HG03575 (cell line): ENCODE measurements at regions not wholly inside any gene's neighbourhood (a gene's known extent, or its start where the extent isn't known, plus 50 kb on each side); places are given as distances from the start of the nearest gene placed in this dataset.

Source experiments
- ATAC-seq: cut with Tn5 transposase; IDR thresholded peaks from one replicate; pipeline ENCODE4 v1.9.1; 2021; ENCODE audit not compliant: unreplicated experiment, insufficient number of reproducible peaks, low FRiP score; ENCODE audit errors: extremely low read depth

DNA sequence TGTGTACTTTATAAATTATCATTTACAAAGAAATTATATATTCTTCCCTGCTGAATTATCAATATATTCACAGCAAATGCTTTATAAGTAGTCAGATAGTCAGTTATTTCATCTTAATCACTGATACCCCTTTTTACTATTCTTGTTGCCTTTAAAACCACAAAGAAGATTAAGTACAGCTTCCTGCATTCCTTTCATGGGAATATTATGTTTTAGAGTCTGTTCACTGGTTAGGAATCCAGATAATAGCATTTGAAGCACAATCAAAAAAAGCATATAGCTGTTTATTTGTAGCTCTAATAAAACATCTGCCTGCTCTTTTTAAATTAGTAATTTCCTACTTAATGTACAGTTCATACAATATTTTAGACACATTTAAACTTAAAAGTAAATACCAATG, 508.9 kb downstream of the FBXO15 start:
- ATAC-seq = no peak

DNA sequence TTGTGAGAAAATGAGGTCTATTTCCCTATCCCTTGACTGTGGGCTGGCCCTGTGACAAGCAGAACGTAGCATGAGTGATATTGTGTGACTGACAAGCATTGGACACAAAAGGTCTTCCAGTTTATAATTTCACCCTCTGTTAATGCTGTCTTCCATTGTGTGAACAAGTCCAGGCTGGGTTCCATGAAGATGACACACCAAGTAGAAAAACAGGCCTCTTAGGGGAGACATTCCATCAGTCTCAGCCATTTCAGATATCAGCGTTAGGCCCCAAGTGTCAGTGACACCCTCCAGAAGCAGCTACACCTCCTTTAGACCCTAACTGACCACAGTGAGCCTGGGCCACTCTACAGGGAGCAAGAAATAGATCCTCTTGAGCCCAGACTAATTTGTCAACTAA, 511.3 kb downstream of the FBXO15 start:
- no peak for ATAC-seq

DNA sequence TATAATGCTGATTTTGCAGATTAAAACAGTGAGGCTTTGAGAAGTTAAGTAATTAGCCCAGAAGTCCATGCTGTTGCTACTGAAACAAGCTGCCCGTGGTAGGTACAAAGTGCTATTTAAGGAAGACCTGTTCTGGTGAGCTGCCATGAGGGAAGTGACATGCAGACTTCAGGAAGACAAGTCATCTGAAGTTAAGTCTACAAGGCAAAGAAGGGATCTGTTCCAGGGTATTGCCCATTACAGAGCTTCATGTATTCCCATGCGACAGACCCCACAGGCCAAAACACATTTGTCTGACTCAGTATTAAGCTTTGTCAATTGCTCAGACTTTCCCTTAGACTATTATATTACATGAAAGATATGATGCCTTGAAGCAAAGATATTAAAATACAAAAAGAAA, 520.8 kb downstream of the FBXO15 start:
- no peak for ATAC-seq

DNA sequence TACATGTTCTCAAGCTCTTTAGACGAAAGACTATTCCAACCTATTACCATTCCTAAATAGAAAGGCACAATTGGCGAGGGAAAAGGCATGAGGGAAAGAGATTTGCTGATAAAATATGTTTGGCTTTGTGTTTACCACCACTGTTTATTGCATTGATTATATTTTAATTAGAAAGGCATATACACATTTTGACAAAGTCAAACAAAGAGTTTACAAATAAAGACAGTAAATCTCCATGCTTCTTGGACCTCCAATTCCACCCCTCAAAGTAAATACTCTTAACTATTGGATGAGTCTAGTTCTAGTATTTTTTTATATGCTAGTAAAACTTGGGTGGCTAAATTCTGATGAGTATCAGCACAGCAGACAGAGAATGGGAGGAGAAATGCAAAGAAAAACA, 521.4 kb downstream of the FBXO15 start:
- ATAC-seq = no peak

DNA sequence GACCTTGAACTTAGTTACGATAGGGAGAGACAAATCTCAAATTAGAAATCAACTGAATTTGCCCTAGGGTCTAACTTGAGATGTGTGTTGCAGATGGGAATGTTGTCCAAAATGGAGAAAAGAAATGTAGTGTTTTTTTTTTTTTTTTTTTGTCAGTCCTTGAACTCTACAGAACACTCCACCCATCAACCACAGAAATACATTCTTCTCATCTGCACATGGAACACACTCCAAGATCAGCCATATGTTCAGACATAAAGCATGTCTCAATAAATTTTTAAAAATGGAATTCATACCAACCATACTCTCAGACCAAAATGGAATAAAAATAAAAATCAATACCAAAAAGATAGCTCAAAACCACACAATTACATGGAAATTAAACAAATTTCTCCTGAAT, 526.5 kb downstream of the FBXO15 start:
- ATAC-seq = no peak

DNA sequence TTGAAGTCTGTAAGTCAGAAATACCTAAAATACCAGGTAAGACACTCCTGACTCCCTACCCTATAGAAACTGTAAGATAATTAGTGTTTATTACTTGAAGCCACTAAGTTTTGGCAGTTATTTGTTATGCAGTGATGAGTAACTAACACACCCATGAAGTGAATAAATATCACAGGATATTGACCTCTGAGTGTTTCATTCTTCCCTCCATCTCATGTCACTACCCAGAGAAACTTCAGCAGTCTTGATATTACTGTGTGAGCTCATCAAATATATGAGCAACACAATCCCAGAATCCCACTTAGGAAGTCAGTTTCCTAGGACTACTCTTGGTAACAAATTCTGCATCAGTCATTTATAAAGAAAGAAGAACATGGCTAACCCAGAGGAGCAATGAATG, 529.7 kb downstream of the FBXO15 start:
- ATAC-seq = no peak

DNA sequence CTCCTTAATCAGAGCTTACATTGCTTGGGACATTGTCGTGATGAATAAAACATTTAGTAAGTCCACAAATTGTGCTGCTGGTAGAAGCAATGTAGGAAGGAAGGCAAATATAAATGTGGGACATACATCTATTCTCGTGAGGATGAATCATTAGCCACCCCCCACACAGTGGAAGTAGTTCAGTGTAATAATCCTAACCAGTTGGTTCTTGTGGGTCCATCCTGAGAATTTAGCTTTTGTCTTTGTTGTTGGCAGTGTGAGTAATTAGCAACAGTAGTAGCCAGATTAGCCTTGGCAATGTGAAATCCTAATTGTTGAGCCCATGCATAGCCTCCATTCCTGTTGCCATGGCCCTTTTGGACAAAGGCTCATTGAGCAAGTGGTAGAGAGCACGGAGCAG, 532.1 kb downstream of the FBXO15 start:
- no peak for ATAC-seq

DNA sequence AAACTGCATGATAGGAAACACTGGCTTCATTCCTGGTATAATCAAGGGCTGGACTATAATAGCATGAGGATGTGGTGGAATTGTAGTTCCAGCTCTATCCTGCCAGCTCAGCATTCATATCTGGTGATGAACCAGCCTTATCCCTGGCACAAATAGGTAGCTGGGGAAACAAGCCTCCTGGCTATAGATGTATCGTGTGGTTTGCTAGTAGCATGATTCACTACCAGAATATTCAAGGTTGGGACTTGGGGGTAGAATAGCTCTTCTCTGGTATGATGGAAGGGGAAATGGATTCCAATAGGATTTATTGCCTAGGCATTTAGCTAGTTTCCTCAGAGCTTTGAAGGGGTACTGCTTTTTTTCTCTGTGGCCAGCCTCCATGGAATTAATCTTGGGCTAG, 532.8 kb downstream of the FBXO15 start:
- no peak for ATAC-seq

DNA sequence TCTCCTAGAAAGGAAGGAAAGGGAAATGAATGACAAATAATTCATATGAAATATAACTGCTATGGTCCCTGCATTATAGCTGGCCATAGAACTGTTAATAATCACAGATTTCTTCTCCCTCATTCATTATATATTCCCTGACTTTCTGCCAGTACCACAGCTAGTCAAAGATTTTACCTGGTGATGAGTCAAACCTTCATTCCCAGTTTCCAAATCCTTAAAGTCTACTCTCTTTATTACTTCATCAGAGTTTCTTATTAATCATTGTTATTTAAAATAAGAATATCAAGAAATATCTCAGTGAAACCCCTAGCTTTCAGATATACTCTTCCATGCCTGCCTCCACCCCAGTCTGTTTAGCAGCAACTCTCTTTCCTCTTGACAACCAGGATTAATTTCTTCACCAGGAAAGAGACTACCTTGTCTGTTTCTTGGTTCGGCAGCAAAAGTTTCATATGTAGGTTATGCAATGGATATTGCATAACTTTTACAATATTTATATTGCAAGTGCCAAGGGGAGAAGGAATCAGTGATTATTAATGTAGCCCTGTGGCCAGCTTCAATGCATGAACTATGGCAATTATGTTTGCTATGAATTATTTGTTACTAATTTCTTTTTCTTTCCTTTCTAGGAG, 533.8 kb downstream of the FBXO15 start:
- ATAC-seq = no peak

DNA sequence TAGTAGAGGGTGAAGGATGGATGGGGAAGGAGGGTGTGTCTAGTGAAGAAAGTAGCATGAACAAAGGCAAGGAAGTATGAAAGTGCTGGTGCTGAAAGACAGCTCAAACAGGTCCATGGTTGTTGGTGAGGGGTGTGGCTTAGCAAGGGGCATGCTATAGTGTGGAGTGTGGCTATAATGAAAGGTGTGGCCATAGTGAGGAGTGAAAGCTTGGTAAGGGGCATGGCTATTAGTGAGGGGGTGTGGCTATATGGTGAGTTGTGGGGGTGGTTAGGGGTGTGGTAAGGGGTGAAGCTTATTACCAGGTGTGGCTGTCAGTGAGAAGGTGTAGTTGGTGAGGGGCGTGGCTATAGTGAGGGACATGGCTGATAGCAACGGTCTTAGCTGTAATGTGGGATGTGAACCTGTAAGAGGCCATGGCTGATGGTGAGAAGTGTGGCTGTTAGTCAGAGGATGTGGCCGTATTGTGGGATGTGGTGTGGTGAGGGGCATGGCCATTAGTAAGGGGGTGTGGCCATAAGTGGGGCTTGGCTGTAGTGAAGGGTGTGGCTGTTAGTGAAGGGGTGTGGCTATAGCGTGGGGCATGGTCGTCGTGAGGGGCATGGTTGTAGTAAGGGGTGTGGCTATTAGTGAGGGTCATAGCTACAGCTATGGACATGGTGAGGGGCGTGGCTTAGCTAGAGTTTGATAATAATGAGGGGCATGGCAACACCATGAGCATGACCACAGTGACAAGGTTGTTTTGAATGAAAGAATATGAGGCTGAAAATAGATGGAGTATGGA, 549.6 kb downstream of the FBXO15 start:
- no peak for ATAC-seq

DNA sequence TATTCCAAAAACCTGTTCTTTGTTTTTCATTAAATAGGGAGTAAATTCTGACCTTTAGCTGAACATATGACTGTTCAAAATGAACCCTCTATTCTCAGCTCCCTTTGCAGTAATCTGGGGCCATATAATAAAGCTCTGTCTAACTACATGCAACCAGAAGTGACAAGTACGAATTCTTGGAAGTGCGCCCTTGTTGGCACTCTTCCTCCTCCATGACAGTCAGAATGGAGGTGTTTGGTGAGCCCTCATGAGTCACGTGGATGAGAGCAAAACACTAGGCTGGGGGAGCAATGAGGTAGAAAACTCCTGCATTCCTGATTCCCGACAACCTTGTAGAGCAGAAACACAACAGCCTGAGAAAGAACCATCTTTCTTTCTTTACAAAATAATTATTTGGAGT, 552.9 kb downstream of the FBXO15 start:
- no peak for ATAC-seq

DNA sequence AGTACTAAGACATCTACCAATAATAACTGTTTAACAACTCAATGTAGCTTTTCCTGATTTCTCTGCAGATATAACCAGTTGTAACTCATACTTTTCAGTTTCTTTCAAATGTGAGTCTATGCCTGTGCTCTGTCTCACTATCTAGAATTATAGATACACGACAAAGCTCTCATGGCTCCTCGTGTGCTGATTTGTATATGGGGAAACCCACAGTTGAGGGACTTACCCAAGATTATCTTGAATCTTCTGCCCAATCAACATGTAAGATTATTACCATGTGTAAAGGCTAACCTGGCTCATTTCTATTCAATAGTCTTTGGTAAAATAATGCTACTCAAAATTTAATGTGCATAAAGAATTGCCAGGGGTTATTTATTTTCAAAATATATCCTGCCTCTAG, 554.4 kb downstream of the FBXO15 start:
- ATAC-seq = no peak

DNA sequence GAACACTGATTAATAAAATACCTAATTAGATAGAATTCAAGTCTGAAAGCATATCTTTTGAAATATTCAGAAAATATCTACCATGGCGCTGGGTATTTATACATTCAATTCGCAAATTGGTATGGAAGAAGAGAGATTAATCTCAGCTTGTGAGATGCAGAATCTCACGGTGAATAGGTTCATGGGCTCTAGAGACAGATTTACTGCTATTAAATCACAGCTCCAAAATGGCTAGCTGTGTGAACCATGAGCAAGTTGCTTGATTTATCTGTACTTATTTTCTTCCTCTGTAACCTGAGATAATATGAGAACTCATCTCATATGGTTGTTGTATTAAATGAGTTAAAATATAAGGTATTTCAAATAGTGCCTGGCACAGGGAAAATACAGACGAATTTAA, 556.7 kb downstream of the FBXO15 start:
- ATAC-seq = no peak

DNA sequence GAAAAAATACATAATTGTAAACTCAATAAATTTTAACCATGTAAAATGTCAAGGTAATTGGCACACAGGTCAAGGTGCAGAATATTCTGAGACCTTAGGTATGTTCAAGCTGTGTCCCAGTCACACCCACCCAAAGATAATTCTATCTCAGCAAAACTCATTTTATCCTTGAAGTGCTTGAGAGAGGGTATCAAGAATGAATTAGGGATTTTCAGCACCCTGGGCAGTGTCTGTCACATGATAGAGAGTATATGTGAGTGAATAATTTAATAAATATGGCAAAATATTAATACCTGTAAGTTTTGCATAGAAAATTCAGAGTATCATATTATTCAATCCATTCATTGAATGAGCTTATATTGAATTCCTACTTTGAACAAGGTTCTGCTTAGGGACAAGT, 567.9 kb downstream of the FBXO15 start:
- ATAC-seq = no peak

DNA sequence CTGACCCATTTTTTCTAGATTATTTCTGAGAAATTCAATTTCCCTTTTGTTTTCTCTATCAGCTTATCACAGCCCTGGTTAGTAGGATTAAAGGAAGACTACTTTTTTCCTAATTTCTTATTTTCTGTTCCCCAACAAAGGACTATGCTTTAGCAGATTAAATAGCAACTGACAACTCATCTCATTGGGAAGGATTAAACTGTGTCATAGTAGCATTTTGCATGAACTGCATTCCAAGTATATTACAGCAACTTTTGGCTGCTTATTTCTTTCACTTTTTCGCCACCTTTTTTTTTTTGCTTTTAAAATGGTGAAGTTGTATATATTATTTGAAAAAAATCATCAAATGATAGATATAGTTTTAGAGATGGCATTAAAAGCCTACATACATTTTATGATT, 570.3 kb downstream of the FBXO15 start:
- no peak for ATAC-seq

DNA sequence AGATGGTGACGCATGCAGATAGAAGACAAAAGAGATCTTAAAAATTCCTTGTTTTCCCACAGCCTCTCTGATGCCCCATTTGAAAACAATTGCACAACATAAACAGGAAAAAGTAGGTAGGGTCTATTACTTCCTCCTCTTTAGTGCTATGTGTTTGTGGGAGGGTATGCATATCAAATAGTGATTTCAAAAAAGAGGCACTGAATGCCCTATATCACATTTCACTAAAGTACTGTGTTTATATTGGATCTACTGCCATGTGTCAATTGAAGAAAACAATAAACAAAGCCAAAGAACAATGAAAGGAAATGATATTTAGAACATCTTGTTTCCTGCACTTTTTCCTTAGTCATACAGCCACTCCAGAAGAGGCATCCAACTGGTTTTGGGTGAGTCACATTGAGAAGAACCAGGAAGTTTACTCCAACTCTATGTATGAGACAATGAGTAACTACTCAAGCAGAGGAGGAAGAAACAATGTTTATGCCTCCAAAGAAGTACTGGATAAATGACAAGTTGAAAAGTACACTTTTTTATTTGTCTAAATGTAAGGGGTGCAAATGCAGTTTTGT, 583.6 kb downstream of the FBXO15 start:
- ATAC-seq = no peak

DNA sequence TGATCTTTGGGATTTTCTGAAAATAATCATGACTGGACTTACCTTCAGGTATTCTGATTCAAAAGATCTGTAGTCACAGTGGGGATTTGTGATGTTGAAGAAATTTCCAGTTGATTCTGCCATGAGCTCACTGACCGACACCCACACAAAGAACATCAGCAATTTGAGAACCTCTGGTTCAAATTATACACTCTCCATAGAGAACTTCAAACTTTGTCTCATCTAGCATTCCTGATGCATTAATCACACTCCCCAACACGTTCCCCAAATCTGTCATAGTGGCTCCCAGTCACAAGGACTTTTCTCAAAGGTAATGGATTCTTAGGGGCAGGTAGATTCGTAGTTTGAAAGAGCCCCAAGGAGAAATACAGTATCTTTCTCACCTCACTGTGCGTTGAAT, 584.3 kb downstream of the FBXO15 start:
- ATAC-seq = no peak

DNA sequence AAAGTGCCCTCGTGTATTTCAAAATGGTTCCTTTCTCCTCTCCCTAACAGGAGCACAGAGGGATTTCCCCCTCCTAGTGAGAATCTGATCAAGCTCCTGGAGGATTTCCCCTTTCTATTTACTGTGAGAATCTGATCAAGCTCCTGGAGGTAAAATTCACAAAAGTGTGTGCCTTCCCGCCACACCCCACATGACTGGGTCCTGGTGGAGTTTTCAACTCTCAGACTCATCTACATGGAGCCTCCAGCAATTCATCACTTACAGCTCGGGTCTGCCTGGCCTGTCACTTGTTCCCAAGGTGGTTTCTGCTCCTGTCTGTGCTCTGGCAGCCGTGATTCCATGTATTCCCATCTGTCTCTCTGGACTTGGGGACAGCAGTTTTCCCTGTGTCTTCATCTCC, 590.7 kb downstream of the FBXO15 start:
- ATAC-seq = no peak

DNA sequence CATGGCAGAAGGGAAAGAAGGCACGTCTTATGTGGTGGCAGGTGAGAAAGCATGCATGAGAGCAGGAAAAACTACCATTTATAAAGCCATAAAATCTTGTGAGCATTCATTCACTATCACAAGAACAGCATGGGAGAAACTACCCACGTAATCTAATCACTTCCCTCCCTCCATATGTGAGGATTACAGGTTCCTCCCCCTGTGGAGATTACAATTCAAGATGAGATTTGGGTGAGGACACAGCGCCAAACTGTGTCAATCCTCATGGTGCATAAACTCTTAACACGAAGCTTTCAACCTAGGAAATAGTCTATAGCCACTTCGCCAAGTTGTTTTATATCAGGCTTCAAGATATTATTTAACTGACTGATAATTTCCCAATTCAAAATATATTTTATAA, 595.5 kb downstream of the FBXO15 start:
- no peak for ATAC-seq

DNA sequence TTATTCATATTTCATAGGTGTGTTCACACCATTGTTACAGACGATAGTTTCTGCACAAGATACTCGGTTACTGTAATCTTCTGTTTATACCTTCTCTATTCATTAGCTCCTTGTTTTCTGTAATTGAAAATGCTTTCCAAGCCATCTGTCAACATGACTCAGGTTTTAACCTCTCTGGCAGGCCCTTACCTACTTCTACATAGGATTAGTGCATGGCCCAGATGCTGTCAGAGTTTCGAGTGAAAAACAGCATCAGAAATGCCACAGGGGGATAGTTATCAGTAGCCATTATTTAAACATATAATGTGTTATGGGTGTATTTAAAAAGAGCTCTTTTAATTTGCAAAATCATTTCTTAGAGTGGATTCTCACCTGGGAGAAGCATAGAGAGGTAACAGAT, 596.4 kb downstream of the FBXO15 start:
- no peak for ATAC-seq

DNA sequence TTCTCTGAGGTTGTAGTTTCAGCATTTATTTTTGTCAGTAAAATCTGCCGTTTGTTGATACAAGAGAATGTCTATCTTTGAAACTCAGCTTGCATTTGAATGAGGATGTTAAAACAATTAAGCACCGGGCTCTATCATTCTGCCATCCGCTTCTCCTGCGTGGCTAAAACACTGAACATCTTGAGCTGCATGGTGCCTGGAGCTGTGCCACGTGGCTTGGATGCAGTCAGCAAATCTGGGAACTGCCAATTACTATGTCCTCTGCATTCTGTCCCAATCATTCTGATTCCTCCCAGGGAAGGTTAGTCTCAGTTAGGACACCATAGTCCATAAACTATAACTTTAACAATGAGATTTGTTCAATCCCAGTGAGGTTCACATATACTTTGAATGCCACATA, 598.4 kb downstream of the FBXO15 start:
- ATAC-seq = no peak
